Stimulated activated CD4-positive, alpha-beta T cell treated with anti-CD3 and anti-CD28 coated beads, Interleukin-4, amount 100 ng/mL, for 24 hours (primary cell): ENCODE measurements at regions not wholly inside any gene's neighbourhood (a gene's known extent, or its start where the extent isn't known, plus 50 kb on each side); places are given as distances from the start of the nearest gene placed in this dataset.
"Not testable (repeated sequence)": the region's sequence is repeated elsewhere in the genome, so short reads cannot be mapped to it uniquely, and the experiment has no call there.

Experiments used
- DNase-seq: peaks from one replicate; pipeline ENCODE4 v3.0.0-alpha.2; 2020

DNA sequence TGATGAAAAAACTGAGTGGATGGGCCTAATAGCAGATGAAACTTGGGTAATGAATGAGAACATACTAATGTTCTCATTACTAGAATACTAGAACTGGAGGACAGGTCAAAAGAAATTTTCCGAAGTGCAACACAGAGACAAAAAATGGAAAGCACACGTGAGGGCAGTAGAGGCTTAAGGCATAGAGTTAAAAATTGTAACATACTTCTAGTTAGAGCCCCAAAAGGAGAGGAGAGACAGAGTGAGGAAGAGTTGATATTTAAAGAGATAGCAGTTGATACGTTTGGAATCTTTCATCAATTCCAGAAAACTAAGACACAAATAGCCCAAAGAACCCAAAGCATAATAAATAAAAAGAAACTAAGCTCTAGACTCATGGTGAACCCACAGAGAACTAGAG lies 327.9 kb downstream of the SQOR start:
- DNase-seq: no peak

DNA sequence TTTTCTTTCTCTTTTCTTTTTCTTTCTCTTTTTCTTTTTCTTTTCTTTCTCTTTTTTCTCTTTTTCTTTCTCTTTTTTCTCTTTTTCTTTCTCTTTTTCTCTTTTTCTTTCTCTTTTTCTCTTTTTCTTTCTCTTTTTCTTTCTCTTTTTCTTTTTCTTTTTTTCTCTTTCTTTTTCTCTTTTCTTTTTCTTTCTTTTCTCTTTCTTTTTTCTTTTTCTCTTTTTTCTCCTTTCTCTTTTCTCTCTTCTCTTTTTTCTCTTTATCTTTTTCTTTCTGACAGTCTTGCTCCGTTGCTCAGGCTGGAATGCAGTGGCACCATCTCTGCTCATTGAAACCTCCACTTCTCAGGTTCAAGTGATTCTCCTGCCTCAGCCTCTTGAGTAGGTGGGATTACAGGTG lies 335.7 kb downstream of the SQOR start:
- DNase-seq: no peak

DNA sequence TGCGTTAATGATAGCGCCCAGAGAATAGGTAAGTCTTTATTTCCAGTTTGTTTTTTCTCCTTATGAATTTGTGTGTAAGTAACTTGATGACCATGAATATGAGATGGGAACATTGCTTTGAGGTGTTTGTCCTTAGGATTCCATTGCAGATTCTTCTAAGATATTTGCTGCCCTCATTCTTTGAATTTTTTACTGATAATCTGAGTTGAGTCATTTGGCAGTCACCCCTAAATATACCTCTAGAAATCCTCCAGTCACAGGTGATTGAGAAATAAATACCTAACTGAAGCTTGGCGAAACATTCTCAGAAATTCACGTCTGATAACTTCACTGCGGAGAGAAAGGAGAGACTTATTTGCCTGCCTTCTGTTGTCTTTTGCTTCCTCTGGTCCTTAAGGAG lies 345.5 kb downstream of the SQOR start:
- DNase-seq: no peak

DNA sequence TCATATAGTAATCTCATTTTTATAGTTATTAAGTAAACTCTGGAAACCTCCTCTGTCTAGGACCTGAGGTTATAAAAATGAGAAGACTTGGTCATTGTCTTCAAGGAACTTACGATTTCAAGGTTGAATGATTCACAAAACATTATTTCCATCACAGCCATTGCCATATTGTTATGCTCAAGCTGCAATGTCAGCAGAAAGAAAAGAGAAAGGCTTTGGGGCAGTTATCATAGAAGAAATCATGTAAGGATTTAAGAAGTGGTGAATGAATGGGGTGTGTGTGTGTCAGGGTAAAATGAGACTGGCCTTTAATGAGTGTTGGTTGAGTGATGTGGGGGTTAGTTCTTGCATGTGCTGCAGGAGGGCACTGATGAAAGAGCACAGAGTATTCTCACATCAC lies 346.8 kb downstream of the SQOR start:
- no peak for DNase-seq

DNA sequence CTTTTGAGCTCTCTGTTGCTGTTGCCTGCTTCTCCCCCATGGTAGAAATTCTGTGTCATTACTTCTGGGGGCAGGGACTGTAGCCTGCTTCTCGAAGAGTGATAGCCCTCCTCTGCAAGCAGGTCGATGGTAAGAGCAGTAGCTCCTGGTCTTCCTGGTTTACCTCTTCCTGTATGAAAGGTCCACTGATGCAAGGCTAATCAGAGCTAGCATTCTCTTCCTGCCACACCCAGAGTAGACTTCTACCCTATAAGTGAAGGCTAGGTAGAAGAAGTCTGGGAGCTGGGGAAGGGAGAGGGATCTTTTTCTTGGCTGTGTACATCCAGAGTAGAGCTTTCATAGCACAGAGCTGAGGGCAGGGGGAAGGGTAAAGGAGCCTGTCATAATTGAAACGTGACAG lies 357.0 kb downstream of the SQOR start:
- no peak for DNase-seq

DNA sequence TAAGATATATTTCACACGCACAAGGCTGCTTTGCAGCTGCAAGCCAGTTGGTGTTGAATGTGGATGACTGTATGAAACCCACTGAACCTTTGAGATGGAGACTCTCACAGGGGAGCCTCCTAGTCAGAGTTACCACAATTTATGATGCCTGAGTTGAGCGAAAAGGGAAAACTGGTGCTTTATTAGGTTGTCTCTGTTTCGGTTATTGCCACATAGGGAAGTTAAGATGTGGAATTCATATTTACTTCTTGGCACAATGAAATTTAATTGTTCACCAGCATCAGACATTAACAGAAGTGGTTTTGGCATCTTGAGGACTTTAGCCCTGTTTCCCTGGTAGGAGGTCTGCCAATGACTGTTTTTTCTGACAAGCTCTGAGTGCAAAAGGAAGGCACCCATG lies 358.2 kb downstream of the SQOR start:
- DNase-seq: no peak

DNA sequence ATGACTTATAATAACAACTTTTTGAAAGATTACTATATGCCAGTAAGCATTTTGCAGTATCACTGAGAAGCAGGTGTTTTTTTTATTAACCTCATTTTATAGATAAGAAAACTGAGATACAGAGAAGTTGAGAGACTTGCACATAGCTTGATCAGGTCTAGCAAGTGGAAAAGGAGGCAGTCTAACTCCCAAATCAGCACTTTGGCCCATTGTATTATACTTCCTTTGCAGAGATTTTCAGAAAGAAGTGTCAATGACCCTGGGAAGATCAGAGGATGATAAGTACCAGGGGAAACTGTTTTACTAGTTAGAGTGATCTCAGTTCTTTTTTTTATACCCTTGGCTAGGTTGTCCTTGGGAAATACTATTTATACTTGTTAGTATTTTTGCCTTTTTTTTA lies 358.7 kb downstream of the SQOR start:
- no peak for DNase-seq

DNA sequence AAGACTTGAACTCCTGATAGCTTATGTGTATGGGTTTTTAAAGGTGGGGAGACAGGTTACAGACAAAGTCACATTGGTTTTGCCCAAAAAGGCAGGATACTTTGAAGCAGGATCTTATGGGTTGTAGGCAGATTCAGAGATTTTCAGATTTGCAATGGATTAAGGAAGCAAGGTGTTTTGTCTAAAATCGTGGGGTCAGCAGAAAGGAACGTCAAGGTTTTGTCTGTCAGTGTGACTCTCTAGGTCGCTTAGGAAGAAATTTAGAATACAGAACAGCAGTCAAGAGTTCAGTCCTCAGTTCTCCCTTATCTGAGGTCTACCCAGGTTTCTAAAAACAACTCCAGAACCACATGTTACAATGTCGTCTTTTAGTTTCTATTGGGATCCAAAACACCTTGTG lies 361.0 kb downstream of the SQOR start:
- DNase-seq: no peak

DNA sequence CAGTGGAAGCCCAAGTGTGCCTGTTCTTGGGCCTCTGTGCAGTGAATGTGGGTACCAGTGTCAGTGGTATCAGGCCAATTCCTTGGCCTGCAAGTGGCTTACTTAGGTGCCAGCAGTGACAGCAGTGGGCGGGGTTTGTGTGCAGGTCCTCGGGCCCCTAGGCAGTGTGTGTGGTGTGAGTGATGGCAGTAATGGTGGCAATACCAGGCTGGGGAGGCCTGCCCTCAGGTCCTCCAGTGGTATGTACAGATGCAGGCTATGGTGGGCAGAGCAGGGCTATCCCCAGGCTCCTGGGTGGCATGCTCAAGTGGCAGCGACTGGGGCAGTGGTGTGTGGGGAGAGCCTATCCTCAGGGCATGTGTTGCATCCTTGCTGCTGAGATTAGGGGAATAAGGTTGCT lies 379.7 kb downstream of the SQOR start:
- no peak for DNase-seq

DNA sequence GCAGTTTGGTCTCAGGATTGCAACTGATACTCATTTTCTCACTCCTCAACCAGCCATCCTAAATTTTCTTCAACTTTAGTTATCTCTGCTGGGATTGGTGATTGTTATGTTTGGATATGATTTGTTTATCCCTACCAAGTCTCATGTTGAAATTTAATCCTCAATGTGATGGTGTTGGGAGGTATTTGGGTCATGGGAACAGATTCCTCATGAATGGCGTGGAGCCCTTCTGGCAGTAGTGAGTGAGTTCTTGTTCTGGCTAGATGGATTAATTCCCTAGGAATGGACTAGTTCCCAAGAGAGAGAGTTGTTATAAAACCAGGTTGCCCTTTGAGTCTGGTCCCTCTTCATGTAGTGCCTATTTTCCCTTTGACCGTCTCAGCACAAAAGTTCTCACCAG lies 399.9 kb downstream of the SQOR start:
- DNase-seq: no peak

DNA sequence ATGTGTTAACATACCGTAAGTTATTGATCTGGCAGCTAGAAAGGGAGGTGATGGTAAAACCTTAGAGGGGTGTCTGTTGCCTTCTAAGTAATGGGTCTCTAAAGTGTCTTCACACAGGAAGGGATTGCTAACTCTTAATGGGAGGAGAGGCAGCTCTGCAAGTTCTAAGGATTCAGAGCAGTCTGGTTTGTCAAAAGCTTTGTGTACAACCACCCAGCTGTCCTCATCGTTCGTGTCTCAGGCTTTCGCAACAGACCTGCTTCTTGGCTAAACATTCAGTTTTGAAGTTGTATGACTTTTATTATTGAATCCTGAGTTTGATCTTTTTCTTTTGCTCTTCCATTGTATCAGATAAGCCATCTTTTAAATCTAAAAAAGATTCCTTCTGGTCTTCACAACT lies 404.9 kb downstream of the SQOR start:
- no peak for DNase-seq

DNA sequence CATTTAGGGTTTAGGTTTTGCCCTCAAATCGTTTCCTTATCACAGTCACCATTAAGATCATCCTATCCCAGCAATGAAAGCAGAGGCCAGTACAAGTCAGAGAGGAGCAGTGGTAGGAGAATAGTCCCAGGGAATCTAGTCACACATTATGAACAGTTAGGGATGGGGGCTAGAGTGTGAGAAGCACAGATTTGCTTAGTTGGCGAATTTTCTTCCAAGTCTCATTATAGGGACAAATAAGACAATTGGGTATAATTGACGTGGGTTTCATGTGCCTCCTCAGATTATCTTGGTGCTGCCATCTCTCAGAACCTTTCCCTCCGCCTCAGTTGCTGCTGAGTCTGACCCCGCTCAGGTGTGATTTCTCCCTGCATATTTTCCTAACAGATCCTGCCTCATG lies 407.1 kb downstream of the SQOR start:
- no peak for DNase-seq

DNA sequence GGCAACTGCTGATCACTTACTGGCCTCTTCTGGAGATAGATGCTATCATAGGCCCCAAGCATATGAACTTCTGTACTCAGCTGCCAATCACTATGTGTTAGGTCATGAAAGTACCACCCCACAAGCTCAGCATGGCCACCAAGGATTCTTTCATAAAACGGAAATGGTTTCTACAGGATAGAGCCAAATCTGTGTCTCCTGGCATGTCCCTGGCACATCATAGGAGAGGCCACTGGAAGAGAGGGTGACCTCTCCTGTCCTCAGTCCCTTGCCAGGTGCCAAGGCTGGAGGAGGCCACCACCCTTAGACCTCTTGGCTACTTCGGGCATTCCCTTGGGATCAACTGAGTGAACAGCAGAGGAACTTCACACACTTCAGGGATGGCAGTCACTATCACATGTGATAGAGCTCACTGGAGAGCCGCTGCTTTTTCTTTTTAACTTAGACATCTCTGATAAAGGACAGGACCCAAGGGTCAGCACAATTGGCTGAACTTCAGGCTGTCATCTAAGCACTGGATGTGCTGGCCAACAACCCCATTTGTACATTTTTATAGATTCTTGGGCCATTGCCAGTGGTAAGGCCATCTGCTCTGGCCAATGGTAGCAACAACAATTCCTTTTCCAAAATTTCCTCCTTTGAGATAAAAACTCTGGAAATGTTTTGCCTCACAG lies 425.2 kb downstream of the SQOR start:
- no peak for DNase-seq

DNA sequence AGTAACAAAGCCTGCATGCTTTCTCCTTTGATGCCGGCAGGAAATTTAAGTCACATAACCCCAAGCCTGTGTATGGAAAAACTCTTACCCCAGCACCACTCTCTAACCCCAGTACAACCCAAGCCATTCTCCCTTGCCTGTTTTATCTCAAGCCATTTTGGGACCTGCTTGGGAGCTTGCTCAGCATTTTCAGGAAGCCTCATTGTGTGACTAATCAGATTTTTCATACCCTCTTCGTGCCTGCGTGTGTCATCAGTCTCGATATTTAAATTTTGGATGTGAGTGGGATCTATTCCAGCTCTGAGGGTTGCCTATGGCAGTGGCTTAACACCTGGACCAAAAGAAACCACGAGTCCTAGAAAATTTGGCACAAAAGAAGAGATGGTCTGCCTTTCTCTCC lies 426.2 kb downstream of the SQOR start:
- DNase-seq: no peak

DNA sequence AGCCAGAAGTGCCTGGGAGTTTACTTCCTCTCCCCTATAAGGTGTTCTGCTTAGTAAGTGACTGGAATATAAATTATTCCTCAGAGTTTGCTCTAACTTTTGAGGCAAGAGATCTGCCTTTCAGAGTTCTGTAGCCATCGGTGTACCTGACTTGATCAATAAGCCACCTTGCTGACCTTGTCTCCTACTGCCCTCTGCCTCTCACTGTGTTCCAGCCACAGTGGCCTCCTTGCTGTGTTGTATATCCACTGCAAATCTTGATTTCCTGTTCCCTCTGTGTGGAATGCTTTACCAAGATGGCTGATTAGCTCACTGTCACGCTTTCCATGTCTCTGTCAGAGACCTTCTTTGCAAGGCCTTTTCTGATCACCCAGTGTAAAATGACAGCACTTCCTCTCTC lies 442.4 kb downstream of the SQOR start:
- DNase-seq: no peak

DNA sequence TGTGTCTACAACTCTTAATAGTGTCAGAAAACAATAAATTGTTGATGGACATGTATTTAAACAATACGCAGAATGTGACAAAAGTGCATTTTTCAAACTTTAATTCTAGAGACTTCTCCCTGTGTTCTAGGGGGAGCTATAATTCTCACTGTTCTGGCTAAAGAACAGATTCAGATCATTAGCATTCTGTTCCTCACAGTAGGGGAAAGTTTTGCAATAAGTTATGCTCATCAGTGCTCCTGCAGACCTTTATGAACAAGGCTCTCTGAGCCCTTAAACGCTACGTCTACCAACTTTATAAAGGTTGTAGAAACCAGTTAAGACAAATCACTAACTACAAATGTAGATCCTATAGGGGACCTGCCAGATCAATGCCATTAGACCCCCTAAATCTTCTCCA lies 444.2 kb downstream of the SQOR start:
- no peak for DNase-seq

DNA sequence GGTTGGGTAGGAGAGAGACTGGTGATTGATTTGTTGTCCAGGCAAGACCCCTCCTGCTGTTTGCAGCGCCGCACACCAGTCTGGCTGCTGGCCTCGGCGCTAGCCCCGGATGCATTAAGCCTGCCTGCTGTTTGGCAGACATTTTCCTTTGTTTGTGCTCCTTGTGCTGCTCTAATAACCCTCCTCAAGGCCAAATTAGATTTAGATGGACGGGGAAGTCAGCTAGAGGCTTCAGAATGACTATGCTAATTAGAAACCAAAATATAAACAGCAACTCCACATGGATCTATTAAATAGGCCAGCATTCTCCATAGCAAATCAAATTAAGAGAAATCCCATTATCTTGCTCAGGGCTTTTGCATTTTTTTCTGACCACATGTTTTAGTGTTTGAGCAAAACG lies 445.2 kb downstream of the SQOR start:
- no peak for DNase-seq

DNA sequence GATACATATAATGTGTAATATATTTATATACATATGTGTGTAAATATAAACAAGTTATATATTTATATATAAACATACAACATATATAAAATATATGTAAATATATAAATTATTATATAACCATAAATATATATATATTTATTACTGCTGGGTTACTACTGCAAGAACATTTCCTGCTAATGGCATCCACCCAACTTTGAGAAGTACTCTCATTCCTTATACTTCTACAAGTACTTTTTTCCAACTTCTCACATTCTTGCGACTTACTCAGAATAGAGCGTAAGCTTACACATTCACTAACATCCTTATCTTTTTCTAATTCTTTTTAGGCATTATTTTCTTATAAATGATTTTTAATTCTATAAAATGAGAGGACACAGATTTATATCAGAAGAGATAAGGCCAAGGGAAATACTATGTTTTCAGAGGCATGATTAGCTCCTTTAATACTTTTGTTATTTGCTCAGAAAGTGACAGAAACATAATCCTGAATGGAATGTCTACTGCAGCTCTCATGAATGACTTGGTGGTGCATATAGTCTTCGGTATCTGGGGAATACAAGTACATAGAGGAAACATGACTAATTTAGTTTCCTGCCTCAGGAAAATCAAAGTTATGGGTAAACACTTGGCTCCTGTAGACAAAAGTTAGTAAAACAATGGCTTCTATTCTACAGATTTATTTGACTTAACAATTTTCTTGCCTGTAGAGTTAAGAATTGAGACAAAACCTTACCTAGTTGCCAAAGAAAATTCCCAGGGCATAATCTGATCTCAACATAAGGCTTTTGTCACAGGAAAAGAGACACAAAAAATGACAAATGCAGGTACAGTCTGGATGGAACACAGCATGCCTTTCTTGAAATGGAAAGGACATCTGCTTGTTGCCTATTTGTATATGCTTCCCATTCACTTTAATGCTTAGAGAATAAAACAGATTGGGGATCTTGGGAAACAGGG lies 453.9 kb downstream of the SQOR start:
- DNase-seq: no peak

DNA sequence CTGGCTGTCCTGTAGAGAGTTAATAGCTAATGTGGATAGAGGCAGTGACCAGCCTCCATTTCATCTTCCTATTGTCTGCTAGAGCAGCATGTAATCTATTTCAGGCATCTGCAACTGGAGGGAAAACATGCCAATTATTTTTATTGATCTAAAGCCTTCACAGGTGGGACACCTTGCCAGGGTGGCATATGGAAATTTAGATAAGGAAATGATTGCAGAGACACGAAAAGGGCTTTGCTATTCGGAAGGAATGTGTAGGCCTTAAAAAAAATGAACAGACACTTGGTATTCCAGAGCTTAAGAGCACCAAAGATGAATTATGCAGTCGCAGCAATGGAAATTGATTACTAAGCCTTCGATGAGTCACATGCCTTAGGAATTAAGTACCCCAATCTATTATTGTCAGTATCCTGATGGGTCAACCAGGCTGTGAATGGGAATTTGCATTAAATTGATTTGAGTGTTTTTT lies 454.7 kb downstream of the SQOR start:
- no peak for DNase-seq

DNA sequence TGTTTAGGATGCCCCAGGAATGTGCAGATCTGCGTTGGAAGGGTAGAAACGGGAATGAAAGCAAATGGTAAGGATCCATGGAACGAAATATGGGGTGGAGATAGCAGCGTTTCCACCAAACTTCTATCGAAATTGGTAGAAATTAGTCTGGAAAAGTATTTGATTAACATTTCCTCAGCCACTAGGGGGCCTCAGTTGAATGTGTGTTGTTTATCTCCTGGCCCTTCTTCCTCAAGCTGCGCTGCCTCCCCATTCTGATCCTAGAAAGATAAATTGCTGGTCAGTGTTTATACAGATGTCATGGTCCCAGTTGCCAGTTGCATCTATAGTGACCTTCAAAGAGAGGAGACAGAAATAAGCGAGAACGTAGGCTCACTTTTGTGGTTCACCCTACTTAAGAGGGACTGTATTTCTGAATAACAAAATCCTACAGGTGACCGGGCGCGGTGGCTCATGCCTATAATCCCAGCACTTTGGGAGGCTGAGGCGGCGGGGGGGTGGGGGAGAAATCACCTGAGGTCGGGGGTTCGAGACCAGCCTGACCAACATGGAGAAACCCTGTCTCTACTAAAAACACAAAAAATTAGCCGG lies 457.1 kb downstream of the SQOR start:
- DNase-seq: no peak

DNA sequence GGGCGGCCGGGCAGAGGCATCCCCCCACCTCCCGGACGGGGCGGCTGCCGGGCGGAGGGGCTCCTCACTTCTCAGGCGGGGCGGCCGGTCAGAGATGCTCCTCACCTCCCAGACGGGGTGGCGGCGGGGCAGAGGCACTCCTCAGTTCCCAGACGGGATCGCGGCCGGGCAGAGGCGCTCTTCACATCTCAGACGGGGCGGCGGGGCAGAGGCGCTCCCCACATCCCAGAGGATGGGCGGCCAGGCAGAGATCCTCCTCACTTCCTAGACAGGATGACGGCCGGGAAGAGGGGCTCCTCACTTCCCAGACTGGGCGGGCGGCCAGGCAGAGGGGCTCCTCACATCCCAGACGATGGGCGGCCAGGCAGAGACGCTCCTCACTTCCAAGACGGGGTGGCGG lies 463.2 kb downstream of the SQOR start:
- DNase-seq: not testable (repeated sequence)

DNA sequence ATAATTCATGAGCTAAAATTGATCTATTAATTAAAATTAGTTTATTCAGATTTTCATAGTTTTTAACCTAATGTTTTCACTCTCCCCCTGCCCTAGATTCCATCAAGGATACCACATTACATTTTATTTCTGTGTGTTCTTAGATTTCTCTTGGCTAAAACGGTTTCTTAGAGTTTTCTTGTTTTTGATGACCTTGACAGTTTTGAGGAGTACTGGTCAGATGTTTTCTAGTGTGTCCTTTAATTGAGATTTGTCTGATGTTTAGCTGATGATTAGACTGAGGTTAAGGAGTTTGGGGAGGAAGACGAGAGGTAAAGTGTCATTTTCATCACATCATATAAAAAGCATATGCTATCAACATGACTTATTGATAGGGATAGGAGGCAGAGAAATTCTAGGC lies 475.9 kb downstream of the SQOR start:
- no peak for DNase-seq

DNA sequence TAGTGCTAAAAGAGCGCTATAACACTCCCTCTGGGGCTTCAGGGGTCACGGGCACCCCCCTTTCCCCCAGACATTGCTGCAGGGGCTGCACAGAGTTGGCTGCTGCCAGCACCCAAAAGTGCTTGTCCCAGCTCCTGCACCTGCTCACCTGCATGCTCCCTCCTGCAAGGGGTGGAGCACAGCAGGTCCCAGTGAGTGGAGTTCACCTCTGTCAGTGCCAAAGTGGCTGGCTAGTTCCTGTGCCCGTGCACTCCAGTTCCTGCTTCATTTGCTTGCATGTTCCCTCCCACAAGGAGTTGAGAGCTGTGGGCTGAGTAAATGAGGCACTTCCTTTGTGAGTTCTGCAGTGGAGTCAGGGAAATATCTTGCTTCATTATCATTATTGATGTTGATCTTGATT lies 476.9 kb downstream of the SQOR start:
- no peak for DNase-seq

DNA sequence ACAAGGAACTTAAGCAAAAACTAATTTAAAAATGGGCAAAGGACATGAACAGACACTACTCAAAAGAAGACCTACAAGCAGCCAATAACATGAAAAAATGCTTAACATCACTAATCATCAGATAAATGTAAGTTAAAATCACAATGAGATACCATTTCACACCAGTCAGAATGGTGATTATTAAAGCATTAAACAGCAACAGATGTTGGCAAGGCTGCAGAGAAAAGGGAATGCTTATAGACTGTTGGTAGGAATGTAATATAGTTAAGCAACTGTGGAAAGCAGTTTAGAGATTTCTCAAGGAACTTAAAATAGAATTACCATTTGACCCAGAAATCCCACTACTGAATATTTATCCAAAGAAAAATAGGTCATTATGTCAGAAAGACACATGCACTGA lies 482.2 kb downstream of the SQOR start:
- DNase-seq: no peak
